ENCODE measurements at regions not wholly inside any gene's neighbourhood (a gene's known extent, or its start where the extent isn't known, plus 50 kb on each side); places are given as distances from the start of the nearest gene placed in this dataset.

GRCh38 chr10:120650705-120651399 lies 193.8 kb downstream of the PLPP4 start (continued):
- TF ChIP-seq NANOG (IDR thresholded peaks at IDR 0.05; ENCODE audit: insufficient read depth, low read depth, low read length, poor library complexity, severe bottlenecking), result no peak
- no peak for TF ChIP-seq SP2 (IDR thresholded peaks at IDR 0.05; ENCODE audit: low read length)
- TF ChIP-seq POLR2AphosphoS5 (IDR thresholded peaks at IDR 0.05; ENCODE audit: low read depth, low read length), result no peak
- no peak for TF ChIP-seq ATF3 (IDR thresholded peaks at IDR 0.05; ENCODE audit: insufficient read depth, low read depth, low read length)
- TF ChIP-seq RFX5 (IDR thresholded peaks at IDR 0.05; ENCODE audit: borderline replicate concordance, low read depth, low read length), result no peak
- TF ChIP-seq CEBPB (IDR thresholded peaks at IDR 0.05; ENCODE audit: low read depth, low read length), result no peak
- TF ChIP-seq RAD21 (IDR thresholded peaks at IDR 0.05 in 1 of 2, conservative IDR thresholded peaks at IDR 0.05 in 1 of 2; ENCODE audit: low read depth in 2 of 2, low read length in 2 of 2), result no peak
- TF ChIP-seq GABPA (IDR thresholded peaks at IDR 0.05; ENCODE audit: borderline replicate concordance, insufficient read depth, low read length), result no peak

Data from H1 (cell line).